Iris pigment epithelial cell (primary cell): ENCODE measurements at regions not wholly inside any gene's neighbourhood (a gene's known extent, or its start where the extent isn't known, plus 50 kb on each side); places are given as distances from the start of the nearest gene placed in this dataset.

ENCODE experiments used
- DNase-seq: peaks from one replicate; pipeline ENCODE4 v3.0.0-alpha.2; 2011; ENCODE audit warnings: low read depth

DNA sequence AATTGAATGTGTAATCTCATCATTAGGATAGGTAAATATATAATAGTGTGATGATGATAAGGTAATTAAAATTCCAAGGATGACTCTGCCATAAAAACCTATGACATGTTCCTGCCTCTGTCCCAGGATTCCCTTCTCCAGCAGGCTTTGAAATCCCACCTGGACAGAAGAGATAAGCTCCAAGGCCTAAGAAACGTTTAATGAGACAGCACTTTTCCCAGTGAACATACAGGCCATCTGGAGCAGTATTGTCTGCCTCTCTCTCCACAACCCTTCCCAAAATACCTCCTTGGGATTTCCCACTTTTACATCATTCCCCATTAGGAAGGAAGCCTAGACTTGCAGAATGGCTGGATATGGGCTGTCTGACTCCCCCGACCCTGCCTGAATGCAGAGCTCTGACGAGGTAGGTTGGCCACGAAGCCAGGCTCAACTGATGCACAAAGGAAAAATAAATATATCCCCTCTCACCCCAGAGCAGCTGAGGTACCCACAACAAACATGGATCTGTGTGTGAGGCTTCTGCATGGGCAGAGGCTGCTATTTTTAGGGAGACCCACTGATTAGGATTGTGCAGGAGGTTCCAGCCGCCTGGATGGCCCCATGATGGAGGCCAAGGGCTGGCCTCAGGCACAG, 71.0 kb downstream of the TMPRSS5 start:
- no peak for DNase-seq

DNA sequence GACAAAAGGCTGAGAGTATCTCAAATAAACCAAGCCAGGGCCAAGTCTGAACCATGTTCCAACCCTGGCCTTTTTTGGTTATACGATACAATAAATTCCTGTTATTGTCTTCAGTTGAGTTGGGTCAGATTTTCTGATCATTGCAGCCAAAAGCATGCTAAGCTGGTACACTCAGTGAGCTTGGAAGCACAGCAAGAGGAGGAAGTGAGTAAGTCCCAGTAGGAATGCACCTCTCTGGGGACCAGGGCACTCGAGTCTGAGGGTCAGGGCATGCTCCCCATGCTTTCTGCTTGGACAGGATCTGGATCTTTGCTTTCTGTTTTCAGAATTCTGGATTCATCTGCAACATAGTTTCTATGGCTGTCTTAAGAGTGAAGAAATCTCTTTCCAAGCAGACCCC, 73.1 kb downstream of the TMPRSS5 start:
- peak; percentile 20 for DNase-seq

GRCh38 chr11:113629562-113629961, 76.5 kb downstream of the TMPRSS5 start:
- DNase-seq = no peak

GRCh38 chr11:113628912-113629311, 77.2 kb downstream of the TMPRSS5 start:
- DNase-seq = no peak

- no peak for DNase-seq
Observed at GRCh38 chr11:113627946-113628345, 78.2 kb downstream of the TMPRSS5 start.

DNA sequence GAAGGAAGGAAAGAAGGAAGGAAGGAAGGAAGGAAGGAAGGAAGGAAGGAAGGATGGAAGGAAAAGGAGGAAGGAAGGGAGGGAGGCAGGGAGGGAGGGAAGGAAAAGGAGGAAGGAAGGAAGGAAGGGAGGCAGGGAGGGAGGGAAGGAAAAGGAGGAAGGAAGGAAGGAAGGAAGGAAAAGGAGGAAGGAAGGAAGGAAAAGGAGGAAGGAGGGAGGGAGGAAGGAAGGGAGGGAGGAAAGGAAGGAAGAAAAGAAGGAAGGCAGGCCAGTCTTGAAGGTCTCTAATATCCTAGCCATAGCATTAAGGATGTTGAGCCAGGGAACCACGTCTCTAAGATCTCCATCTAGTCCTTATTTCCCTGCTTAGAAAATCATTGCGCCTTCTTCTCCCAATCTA, 78.8 kb downstream of the TMPRSS5 start:
- DNase-seq = no peak

GRCh38 chr11:113626736-113627135, 79.4 kb downstream of the TMPRSS5 start:
- peak; percentile 5 for DNase-seq

DNA sequence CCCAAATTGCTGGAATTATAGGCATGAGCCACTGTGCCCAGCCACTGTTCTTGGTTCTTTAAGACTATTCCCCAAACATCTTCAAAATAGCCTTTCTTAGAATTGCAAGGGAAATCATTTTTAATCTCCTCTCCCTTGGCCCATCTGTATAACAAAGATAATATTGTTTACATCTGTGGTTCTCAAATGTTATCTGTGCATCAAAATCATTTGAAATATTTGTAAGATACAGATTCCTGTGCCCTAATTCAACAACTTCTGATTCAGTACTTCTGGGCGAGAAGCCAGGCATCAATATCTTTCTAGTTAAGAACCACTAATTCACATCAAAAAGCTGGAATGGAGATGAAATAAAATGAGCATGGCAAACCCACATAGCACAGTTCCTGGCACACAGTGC, 83.0 kb downstream of the TMPRSS5 start:
- DNase-seq = peak; percentile 51

DNA sequence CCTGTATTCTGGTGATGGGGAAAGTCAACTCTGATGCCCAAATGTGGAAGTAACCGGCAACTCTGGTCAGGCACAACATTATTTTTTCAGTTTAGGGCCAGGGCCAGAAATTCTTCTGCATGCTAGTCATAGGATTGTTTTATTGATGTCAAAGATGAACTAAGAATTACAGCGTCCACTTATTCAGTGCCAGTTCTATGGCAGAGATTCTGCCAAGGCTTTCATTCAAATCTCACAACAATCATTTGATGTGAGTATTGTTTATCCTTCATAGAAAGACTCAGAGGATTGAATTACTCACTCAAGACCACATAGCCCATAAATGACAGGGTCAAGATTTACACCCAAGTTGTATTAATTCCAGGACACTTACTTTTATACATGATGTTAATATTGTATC, 87.7 kb downstream of the TMPRSS5 start:
- peak; percentile 42 for DNase-seq

DNA sequence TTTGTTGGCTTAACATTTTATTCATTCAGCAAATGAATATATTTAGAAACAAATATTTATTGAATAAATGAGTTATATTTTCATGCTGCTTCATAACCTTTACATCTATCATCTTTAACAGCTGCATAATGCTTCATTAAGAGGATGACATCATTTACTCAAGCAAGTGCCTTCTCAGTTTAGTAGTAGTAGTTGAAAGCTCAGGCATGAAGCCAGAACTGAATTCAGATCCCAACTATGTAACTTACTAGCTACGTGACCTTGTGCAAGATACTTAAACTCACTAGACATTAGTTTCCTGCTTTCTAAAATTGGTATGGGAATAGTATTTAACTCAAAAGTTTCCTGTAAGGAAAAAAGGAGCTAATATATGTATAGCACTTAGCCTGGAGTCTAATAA, 90.3 kb downstream of the TMPRSS5 start:
- DNase-seq = peak; percentile 66

DNA sequence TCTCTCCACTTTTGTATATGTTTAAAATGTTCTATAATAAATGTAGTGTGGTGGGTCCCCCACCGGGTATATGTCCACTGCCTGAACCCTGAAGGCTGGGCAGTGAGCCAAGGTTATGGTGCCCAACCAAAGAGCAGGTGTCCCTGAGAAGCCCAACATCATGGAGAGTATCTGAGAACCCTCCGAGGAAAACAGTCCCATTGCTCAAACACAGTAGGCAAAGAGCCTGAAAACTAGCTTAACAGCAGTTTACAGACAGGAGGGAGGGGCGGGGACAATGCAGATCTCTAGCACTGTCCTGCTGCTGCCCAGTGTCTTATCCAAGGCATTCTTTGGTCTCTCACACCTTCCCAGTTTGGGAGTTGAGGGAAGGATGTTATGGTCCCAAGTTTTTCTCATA, 91.0 kb downstream of the TMPRSS5 start:
- no peak for DNase-seq

GRCh38 chr11:113614097-113614496, 92.0 kb downstream of the TMPRSS5 start:
- DNase-seq = no peak

- DNase-seq = no peak
Observed at GRCh38 chr11:113613619-113614018, 92.5 kb downstream of the TMPRSS5 start.

GRCh38 chr11:113604186-113604585, 101.9 kb downstream of the TMPRSS5 start:
- no peak for DNase-seq

DNA sequence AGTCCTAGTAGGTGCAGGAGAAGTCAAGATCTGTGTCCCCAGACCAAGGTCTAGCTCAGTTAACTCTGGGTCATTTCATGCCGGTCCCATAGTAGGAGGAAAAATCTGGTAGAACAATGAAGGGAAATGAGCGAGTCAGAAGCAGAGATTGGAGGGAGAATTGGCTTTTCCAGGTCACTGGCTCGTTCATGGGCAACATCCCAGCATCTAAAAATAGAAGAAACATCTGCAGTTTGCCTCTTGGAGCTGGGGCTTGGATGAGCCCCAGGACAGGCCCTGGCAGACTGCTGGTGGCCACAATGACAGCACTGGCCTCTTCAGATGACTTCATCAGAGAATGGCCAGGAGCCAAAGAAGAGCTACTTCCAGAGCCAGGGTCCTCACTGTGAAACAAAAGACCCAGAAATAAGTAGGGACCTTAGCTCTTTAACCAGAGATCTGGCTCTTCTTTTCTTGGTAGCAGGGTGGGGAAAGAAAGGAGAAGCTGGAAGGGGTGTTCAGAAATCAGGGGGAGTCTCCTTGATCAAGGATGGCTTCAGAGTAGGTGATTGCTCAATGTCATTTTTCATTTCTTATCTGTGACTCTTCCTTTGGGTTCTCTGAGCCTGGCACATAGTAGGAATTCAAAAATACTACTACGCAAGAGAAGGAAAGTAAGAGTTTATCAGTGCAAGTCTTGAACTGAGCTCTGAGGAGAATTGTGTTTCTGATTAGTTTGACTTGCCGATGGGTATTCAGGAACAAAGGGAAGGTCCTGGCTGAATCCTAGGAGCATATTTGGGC, 102.6 kb downstream of the TMPRSS5 start:
- DNase-seq = no peak

GRCh38 chr11:113602483-113602882, 103.6 kb downstream of the TMPRSS5 start:
- DNase-seq = no peak

GRCh38 chr11:113596658-113597057, 109.5 kb downstream of the TMPRSS5 start:
- no peak for DNase-seq

DNA sequence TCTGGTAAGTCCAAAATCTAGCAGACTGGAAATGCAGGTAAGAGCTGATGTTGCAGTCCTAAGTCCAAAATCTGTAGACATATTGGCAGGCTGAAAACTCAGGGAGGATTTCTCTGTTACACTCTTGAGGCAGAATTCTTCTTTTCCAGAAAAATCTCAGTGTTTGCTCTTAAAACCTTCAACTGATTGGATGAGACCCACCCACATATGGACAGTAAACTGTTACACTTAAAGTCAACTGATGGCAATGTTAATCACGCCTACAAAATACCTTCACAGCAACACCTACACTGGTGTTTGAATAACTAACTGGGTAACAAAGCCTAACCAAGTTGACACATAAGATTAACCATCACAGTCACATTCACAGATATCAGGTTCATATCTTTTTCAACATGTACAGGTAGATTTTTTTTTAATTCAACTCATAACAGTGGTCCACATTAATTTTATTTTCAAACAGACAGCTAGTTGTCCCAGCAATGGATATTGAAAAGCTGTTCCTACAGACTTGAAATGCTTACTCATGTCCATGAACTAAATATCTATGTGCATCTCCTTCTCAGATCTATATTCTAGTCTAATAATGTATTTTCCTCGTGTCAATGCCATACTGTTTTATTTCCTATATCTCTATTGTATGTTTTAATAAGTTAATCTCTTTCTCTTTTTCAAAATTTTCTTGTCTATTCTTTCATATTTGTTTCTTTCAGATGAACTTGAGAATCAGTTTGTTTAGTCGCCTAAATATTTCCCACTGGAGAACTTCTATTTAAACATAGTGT, 110.1 kb downstream of the TMPRSS5 start:
- no peak for DNase-seq

GRCh38 chr11:113593698-113594308, 112.3 kb downstream of the TMPRSS5 start:
- no peak for DNase-seq

GRCh38 chr11:113591117-113591516, 115.0 kb downstream of the TMPRSS5 start:
- DNase-seq = no peak

DNA sequence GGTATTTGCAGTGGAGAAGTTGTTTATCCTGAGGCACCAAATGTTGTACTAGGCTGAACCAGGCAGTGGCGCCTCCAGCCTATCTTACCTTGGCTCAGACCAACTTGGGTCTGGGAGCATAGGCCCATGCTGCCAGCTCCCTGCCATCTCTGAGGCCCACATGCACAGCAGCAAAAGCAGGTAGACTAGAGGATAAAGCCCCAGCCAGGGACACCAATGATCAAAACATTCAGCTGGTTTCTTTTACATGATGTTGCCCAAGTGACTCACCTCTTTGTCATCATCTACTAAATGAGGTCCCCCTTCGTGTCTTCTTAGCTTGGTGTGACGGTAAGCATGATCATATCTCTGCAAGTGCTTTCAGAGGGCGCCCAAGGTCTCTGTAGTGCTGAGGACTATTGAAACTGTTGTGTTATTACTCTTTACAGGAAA, 112.1 kb upstream of the DRD2 start:
- no peak for DNase-seq

DNA sequence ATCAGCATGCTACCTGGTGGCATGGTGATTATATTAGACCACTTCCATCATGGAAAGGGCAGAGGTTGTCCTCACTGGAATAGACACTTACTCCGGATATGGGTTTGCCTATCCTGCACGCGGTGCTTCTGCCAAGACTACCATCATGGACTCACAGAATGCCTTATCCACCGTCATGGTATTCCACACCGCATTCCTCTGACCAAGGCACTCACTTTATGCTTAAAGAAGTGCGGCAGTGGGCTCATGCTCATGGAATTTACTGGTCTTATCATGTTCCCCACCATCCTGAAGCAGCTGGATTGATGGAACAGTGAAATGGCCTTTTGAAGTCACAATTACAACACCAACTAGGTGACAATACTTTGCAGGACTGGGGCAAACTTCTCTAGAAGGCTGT, 109.2 kb upstream of the DRD2 start:
- DNase-seq = no peak

DNA sequence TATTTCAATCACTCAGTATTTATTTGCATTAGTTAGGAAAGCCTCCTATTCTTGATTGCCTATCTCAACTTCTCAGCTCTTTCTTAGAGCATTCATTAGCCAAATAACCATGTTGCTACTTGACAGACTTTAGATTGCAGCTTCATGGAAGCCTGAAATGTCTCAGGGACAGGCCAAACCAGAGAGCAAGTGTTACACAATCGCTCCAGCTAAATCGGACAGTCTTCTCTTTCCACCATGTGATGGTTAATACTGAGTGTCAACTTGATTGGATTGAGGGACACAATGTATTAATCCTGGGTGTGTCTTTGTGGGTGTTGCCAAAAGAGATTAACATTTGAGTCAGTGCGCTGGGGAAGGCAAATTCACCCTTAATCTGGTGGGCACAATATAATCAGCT, 106.5 kb upstream of the DRD2 start:
- DNase-seq = no peak
